Breast epithelium (tissue), 3 donors: ENCODE measurements at regions not wholly inside any gene's neighbourhood (a gene's known extent, or its start where the extent isn't known, plus 50 kb on each side); places are given as distances from the start of the nearest gene placed in this dataset.

Source experiments
- CTCF ChIP-seq, 3 donors: fragments of 450-650 bp; IDR thresholded peaks; one replicate each; pipeline ENCODE4 v1.5.1; 2016 to 2017; ENCODE audit warnings: antibody characterized with exemption in 3 of 3, mild to moderate bottlenecking in 3 of 3, moderate library complexity in 3 of 3
- POLR2A ChIP-seq: fragments of 450-650 bp; IDR thresholded peaks from one replicate; pipeline ENCODE4 v1.6.1; 2016; ENCODE audit warnings: antibody characterized with exemption, mild to moderate bottlenecking, moderate library complexity
- POLR2AphosphoS5 ChIP-seq, 3 donors: sonication (generic); formaldehyde crosslinking; IDR thresholded peaks; one replicate each; pipeline ENCODE4 v1.6.1; 2017; ENCODE audit warnings: antibody characterized with exemption in 3 of 3

GRCh38 chr3:117875887-117876286, 1158.8 kb downstream of the IGSF11 start:
- TF ChIP-seq CTCF (IDR thresholded peaks at IDR 0.05), result no peak
- no peak for TF ChIP-seq POLR2AphosphoS5 (IDR thresholded peaks at IDR 0.05)
- no peak for TF ChIP-seq POLR2A
